ENCODE measurements at regions not wholly inside any gene's neighbourhood (a gene's known extent, or its start where the extent isn't known, plus 50 kb on each side); places are given as distances from the start of the nearest gene placed in this dataset.
A peak's percentile ranks its signal among the peaks of the same experiment; 100 is the strongest.

- H3K4me3 ChIP-seq (replicated peaks; ENCODE audit: low read depth, low read length), result no peak overlapping the region
- DNase-seq (ENCODE audit: low read depth), result peak; percentile 89
Observed at GRCh38 chr3:72347819-72348319, 500.4 kb downstream of the SHQ1 start.

GRCh38 chr3:72346526-72346926 lies 501.7 kb downstream of the SHQ1 start:
- TF ChIP-seq CTCF (IDR thresholded peaks at IDR 0.05; ENCODE audit: low read length, missing control alignments), result no peak
- H3K4me3 ChIP-seq (replicated peaks; ENCODE audit: low read depth, low read length), result no peak overlapping the region
- peak; percentile 98 for DNase-seq (ENCODE audit: low read depth)

More at GRCh38 chr3:72347819-72348319, 500.4 kb downstream of the SHQ1 start:
- TF ChIP-seq CTCF (IDR thresholded peaks at IDR 0.05; ENCODE audit: low read length, missing control alignments), result no peak

- DNase-seq (ENCODE audit: low read depth), result no peak
- TF ChIP-seq CTCF (IDR thresholded peaks at IDR 0.05; ENCODE audit: low read length, missing control alignments), result no peak
- no peak overlapping the region for H3K4me3 ChIP-seq (replicated peaks; ENCODE audit: low read depth, low read length)
Observed at GRCh38 chr3:72345980-72346379, 502.3 kb downstream of the SHQ1 start.

- no peak for DNase-seq (ENCODE audit: low read depth)
- H3K4me3 ChIP-seq (replicated peaks; ENCODE audit: low read depth, low read length), result no peak overlapping the region
- no peak for TF ChIP-seq CTCF (IDR thresholded peaks at IDR 0.05; ENCODE audit: low read length, missing control alignments)
Observed at GRCh38 chr3:72345237-72345878, 502.9 kb downstream of the SHQ1 start.

- no peak overlapping the region for H3K4me3 ChIP-seq (replicated peaks; ENCODE audit: low read depth, low read length)
- TF ChIP-seq CTCF (IDR thresholded peaks at IDR 0.05; ENCODE audit: low read length, missing control alignments), result no peak
- DNase-seq (ENCODE audit: low read depth), result no peak
Observed at GRCh38 chr3:72344647-72345046, 503.6 kb downstream of the SHQ1 start.

- no peak overlapping the region for H3K4me3 ChIP-seq (replicated peaks; ENCODE audit: low read depth, low read length)
- no peak for DNase-seq (ENCODE audit: low read depth)
- TF ChIP-seq CTCF (IDR thresholded peaks at IDR 0.05; ENCODE audit: low read length, missing control alignments), result no peak
Observed at GRCh38 chr3:72344236-72344635, 504.0 kb downstream of the SHQ1 start.

GRCh38 chr3:72343078-72343477 lies 505.2 kb downstream of the SHQ1 start:
- H3K4me3 ChIP-seq (replicated peaks; ENCODE audit: low read depth, low read length), result no peak overlapping the region
- TF ChIP-seq CTCF (IDR thresholded peaks at IDR 0.05; ENCODE audit: low read length, missing control alignments), result no peak
- no peak for DNase-seq (ENCODE audit: low read depth)

Measured in fibroblast of pulmonary artery (primary cell).